Natural killer cell (primary cell): ENCODE measurements at regions not wholly inside any gene's neighbourhood (a gene's known extent, or its start where the extent isn't known, plus 50 kb on each side); places are given as distances from the start of the nearest gene placed in this dataset.
"Not testable (repeated sequence)": the region's sequence is repeated elsewhere in the genome, so short reads cannot be mapped to it uniquely, and the experiment has no call there.

Experiments
- ATAC-seq, 3 donors: fragments of 150-1000 bp in 2 of 3; fragments of 200-7000 bp in 1 of 3; cut with Tn5 transposase; 1 replicate in 1 of 3; 2 replicates in 2 of 3; pipeline ENCODE4 v1.10.0; 2021; ENCODE audit warnings: mild to moderate bottlenecking in 2 of 3, moderate library complexity in 2 of 3
- DNase-seq, 2 donors: peaks; one replicate each; pipeline versions ENCODE4 v3.0.0 to v3.0.0-alpha.2; 2013 to 2021; ENCODE audit warnings: mixed read lengths in 1 of 2
- H3K27ac ChIP-seq: one replicate; pipeline ENCODE4 v1.5.1; 2013; ENCODE audit warnings: mild to moderate bottlenecking, low read length
- H3K27me3 ChIP-seq: one replicate; pipeline ENCODE4 v1.6.1; 2013; ENCODE audit warnings: low read length; ENCODE audit not compliant: control insufficient read depth, insufficient read depth
- H3K36me3 ChIP-seq: one replicate; pipeline ENCODE4 v1.6.1; 2013; ENCODE audit warnings: low read length; ENCODE audit not compliant: control insufficient read depth, insufficient read depth
- H3K4me1 ChIP-seq: one replicate; pipeline ENCODE4 v1.6.1; 2013; ENCODE audit warnings: low read length; ENCODE audit not compliant: control insufficient read depth, insufficient read depth
- H3K4me3 ChIP-seq: one replicate; pipeline ENCODE4 v1.5.1; 2013; ENCODE audit warnings: low read length
- H3K9me3 ChIP-seq: one replicate; pipeline ENCODE4 v1.6.1; 2013; ENCODE audit warnings: low read length; ENCODE audit not compliant: control insufficient read depth, insufficient read depth
- H3K27ac Mint-ChIP-seq, 2 donors: one replicate each; pipeline ENCODE4 v1.8.0; 2022; ENCODE audit warnings: mild to moderate bottlenecking in 2 of 2, mixed read lengths in 2 of 2, moderate library complexity in 1 of 2
- H3K27me3 Mint-ChIP-seq, 2 donors: one replicate each; pipeline ENCODE4 v1.8.0; 2022; ENCODE audit warnings: low read depth in 2 of 2, mixed read lengths in 2 of 2
- H3K36me3 Mint-ChIP-seq: one replicate; pipeline ENCODE4 v1.8.0; 2022; ENCODE audit warnings: mixed read lengths
- H3K4me1 Mint-ChIP-seq, 2 donors: one replicate each; pipeline ENCODE4 v1.8.0; 2022; ENCODE audit warnings: mixed read lengths in 2 of 2
- H3K4me3 Mint-ChIP-seq: one replicate; pipeline ENCODE4 v1.8.0; 2022; ENCODE audit warnings: mild to moderate bottlenecking, moderate library complexity, mixed read lengths
- H3K9me3 Mint-ChIP-seq, 2 donors: one replicate each; pipeline ENCODE4 v1.8.0; 2022; ENCODE audit warnings: mixed read lengths in 2 of 2
- CTCF ChIP-seq: fragments of 200-600 bp; IDR thresholded peaks from one replicate; pipeline ENCODE4 v1.8.0; 2022; ENCODE audit warnings: antibody characterized with exemption
- WGBS: methylation state at CpG from one replicate; pipeline ENCODE4 v1.1.7; 2013; ENCODE audit warnings: missing lambda C conversion rate; ENCODE audit not compliant: insufficient coverage; 5-methylcytosine and 5-hydroxymethylcytosine counted together
- intact Hi-C: fragments of 100-400 bp; cut with micrococcal nuclease; formaldehyde crosslinking; loops from one replicate; pipeline ENCODE4 v1.14.2; 2022

- Histone ChIP-seq H3K27ac (no peak overlapping the region), H3K4me1 (no peaks in the 10 kb centered on the region), H3K4me3 (no peak overlapping the region), H3K36me3 (no peaks in the 10 kb centered on the region), H3K27me3 (no peaks in the 10 kb centered on the region), H3K9me3 (peaks cover 8% of the 10 kb centered on the region)
- H3K9me3 Mint-ChIP-seq: peaks cover 5 to 12% of the 10 kb centered on the region in 2 donors
- no peaks in the 10 kb centered on the region for H3K36me3 Mint-ChIP-seq
- H3K27ac Mint-ChIP-seq: no peak overlapping the region
- intact Hi-C loops: no loop called here
- H3K4me1 Mint-ChIP-seq: no peaks in the 10 kb centered on the region
- H3K27me3 Mint-ChIP-seq: no peaks in the 10 kb centered on the region
- no peak for DNase-seq
- ATAC-seq: no peak
- no peak overlapping the region for H3K4me3 Mint-ChIP-seq
- no peak for TF ChIP-seq CTCF
These were observed 268.9 kb upstream of the OSR1 start for GRCh38 chr2:19627359-19627758.

- Mint-ChIP-seq H3K27me3 (no peaks in the 10 kb centered on the region), H3K27ac (no peak overlapping the region), H3K4me1 (no peaks in the 10 kb centered on the region), H3K4me3 (no peak overlapping the region), H3K9me3 (peaks cover 8 to 12% of the 10 kb centered on the region in 2 donors), H3K36me3 (no peaks in the 10 kb centered on the region)
- Histone ChIP-seq H3K9me3 (peaks cover 8% of the 10 kb centered on the region), H3K4me3 (no peak overlapping the region), H3K27ac (no peak overlapping the region), H3K27me3 (no peaks in the 10 kb centered on the region), H3K36me3 (no peaks in the 10 kb centered on the region), H3K4me1 (no peaks in the 10 kb centered on the region)
- TF ChIP-seq CTCF: no peak
- no CpG with 5 or more reads among the region's 1 CpG for WGBS
- ATAC-seq: no peak
- no peak for DNase-seq
- intact Hi-C loops: no loop called here
These were observed 265.1 kb upstream of the OSR1 start for GRCh38 chr2:19623488-19623887.

- H3K4me1 ChIP-seq: no peaks in the 10 kb centered on the region
- peaks cover 13% of the 10 kb centered on the region for H3K36me3 Mint-ChIP-seq
- no peaks in the 10 kb centered on the region for H3K27me3 Mint-ChIP-seq
- DNase-seq (no peak), ATAC-seq (no peak)
- WGBS: 94% methylated on average over 1 of the region's 1 CpG
- no peak overlapping the region for H3K27ac ChIP-seq
- peaks cover 16% of the 10 kb centered on the region for H3K9me3 ChIP-seq
- TF ChIP-seq CTCF: no peak
- intact Hi-C loops: no loop called here
- H3K4me3 Mint-ChIP-seq: no peak overlapping the region
- H3K27me3 ChIP-seq: no peaks in the 10 kb centered on the region
- no peak overlapping the region for H3K27ac Mint-ChIP-seq
- no peak overlapping the region for H3K4me3 ChIP-seq
- H3K36me3 ChIP-seq: no peaks in the 10 kb centered on the region
- no peaks in the 10 kb centered on the region for H3K4me1 Mint-ChIP-seq
- peaks cover 12 to 27% of the 10 kb centered on the region in 2 donors for H3K9me3 Mint-ChIP-seq
These were observed 258.9 kb upstream of the OSR1 start for GRCh38 chr2:19617257-19617848.

GRCh38 chr2:19615402-19615801 lies 257.0 kb upstream of the OSR1 start:
- H3K27ac Mint-ChIP-seq, H3K27me3 ChIP-seq, H3K27ac ChIP-seq, H3K4me3 Mint-ChIP-seq, H3K4me3 ChIP-seq, H3K36me3 ChIP-seq, H3K4me1 ChIP-seq, H3K4me1 Mint-ChIP-seq, ATAC-seq, intact Hi-C loops, DNase-seq, H3K27me3 Mint-ChIP-seq: not testable (repeated sequence)
- H3K36me3 Mint-ChIP-seq: peaks cover 13% of the 10 kb centered on the region
- H3K9me3 Mint-ChIP-seq: peaks cover 13 to 27% of the 10 kb centered on the region in 2 donors
- H3K9me3 ChIP-seq: peaks cover 18% of the 10 kb centered on the region
- 91% methylated on average over 6 of the region's 6 CpGs for WGBS
